WTC11 (cell line): ENCODE measurements at regions not wholly inside any gene's neighbourhood (a gene's known extent, or its start where the extent isn't known, plus 50 kb on each side); places are given as distances from the start of the nearest gene placed in this dataset.

ENCODE experiments used
- ATAC-seq: fragments of 200-7000 bp; cut with Tn5 transposase; 2 replicates; pipeline ENCODE4 v1.10.0; 2021; ENCODE audit warnings: mild to moderate bottlenecking, moderate library complexity
- CTCF ChIA-PET: fragments of 300-600 bp; sonication (Branson Sonifier 250); formaldehyde crosslinking; loops from one replicate; lab custom pipeline; 2021; ENCODE audit warnings: antibody characterized with exemption; lab: Charles Lee
- POLR2A ChIA-PET: fragments of 350-600 bp; sonication (Branson Sonifier 250); formaldehyde crosslinking; loops from one replicate; lab custom pipeline; 2021; ENCODE audit warnings: antibody characterized with exemption; lab: Charles Lee
- DNase-seq: peaks from one replicate; pipeline ENCODE4 v3.0.0; 2021; ENCODE audit warnings: low spot score
- H3K27ac Mint-ChIP-seq: 2 replicates; pipeline ENCODE4 v1.8.0; 2021; ENCODE audit warnings: mixed read lengths
- H3K27me3 Mint-ChIP-seq: 2 replicates; pipeline ENCODE4 v1.8.0; 2021; ENCODE audit warnings: low read depth, mild to moderate bottlenecking, moderate library complexity, mixed read lengths
- H3K36me3 Mint-ChIP-seq: 2 replicates; pipeline ENCODE4 v1.8.0; 2021; ENCODE audit warnings: mixed read lengths
- H3K4me1 Mint-ChIP-seq: 2 replicates; pipeline ENCODE4 v1.8.0; 2022; ENCODE audit warnings: mixed read lengths
- H3K4me3 Mint-ChIP-seq: 2 replicates; pipeline ENCODE4 v1.8.0; 2021; ENCODE audit warnings: mild to moderate bottlenecking, moderate library complexity, mixed read lengths
- H3K9me3 Mint-ChIP-seq: 2 replicates; pipeline ENCODE4 v1.8.0; 2021; ENCODE audit warnings: mixed read lengths
- ATF1 ChIP-seq: sonication (generic); formaldehyde crosslinking; IDR thresholded peaks from 2 replicates; pipeline ENCODE4 v1.8.1; 2023; ENCODE audit warnings: mild to moderate bottlenecking, moderate library complexity, missing genetic modification reagents
- CREB1 ChIP-seq: sonication (generic); formaldehyde crosslinking; IDR thresholded peaks from 2 replicates; pipeline ENCODE4 v1.8.0; 2023; ENCODE audit warnings: mild to moderate bottlenecking, missing genetic modification reagents
- EMX1 ChIP-seq: fragments of 250-450 bp; sonication (Bioruptor Pico); IDR thresholded peaks from 2 replicates; pipeline ENCODE4 v1.8.0; 2021; ENCODE audit warnings: mild to moderate bottlenecking
- FOXJ3 ChIP-seq: sonication (generic); formaldehyde crosslinking; IDR thresholded peaks from 2 replicates; pipeline ENCODE4 v1.9.0; 2021; ENCODE audit warnings: missing genetic modification reagents, mild to moderate bottlenecking, borderline replicate concordance
- FOXP1 ChIP-seq: sonication (generic); formaldehyde crosslinking; IDR thresholded peaks from 2 replicates; pipeline ENCODE4 v1.8.0; 2022; ENCODE audit warnings: missing genetic modification reagents, mild to moderate bottlenecking, moderate library complexity, borderline replicate concordance
- GABPB1 ChIP-seq: sonication (generic); formaldehyde crosslinking; IDR thresholded peaks from 2 replicates; pipeline ENCODE4 v1.8.1; 2023; ENCODE audit warnings: mild to moderate bottlenecking, missing genetic modification reagents
- GRHL2 ChIP-seq: fragments of 250-450 bp; sonication (Bioruptor Pico); IDR thresholded peaks from 2 replicates; pipeline ENCODE4 v1.8.0; 2022; ENCODE audit warnings: mild to moderate bottlenecking, moderate library complexity; ENCODE audit not compliant: insufficient replicate concordance, severe bottlenecking
- NFATC4 ChIP-seq: fragments of 250-450 bp; sonication (Bioruptor Pico); IDR thresholded peaks from 2 replicates; pipeline ENCODE4 v1.9.0; 2021; ENCODE audit warnings: mild to moderate bottlenecking
- NFYB ChIP-seq: sonication (generic); formaldehyde crosslinking; conservative IDR thresholded peaks from 2 replicates; pipeline ENCODE4 v1.8.0; 2022; ENCODE audit warnings: low read depth, missing genetic modification reagents
- NR1H2 ChIP-seq: sonication (generic); formaldehyde crosslinking; IDR thresholded peaks from 2 replicates; pipeline ENCODE4 v1.9.0; 2021; ENCODE audit warnings: mild to moderate bottlenecking, moderate library complexity, missing genetic modification reagents
- RORB ChIP-seq: fragments of 250-450 bp; sonication (Bioruptor Pico); IDR thresholded peaks from 2 replicates; pipeline ENCODE4 v1.9.0; 2021; ENCODE audit warnings: mild to moderate bottlenecking
- TEAD1 ChIP-seq: sonication (generic); formaldehyde crosslinking; IDR thresholded peaks from 2 replicates; pipeline ENCODE4 v1.8.0; 2022; ENCODE audit warnings: mild to moderate bottlenecking, missing genetic modification reagents
- ZBTB21 ChIP-seq: sonication (generic); formaldehyde crosslinking; IDR thresholded peaks from 2 replicates; pipeline ENCODE4 v1.8.1; 2023; ENCODE audit warnings: mild to moderate bottlenecking, missing genetic modification reagents, borderline replicate concordance
- ZNF138 ChIP-seq: sonication (generic); formaldehyde crosslinking; conservative IDR thresholded peaks from 2 replicates; pipeline ENCODE4 v1.8.1; 2022; ENCODE audit warnings: mild to moderate bottlenecking, moderate library complexity, missing genetic modification reagents
- ZNF219 ChIP-seq: sonication (generic); formaldehyde crosslinking; IDR thresholded peaks from 2 replicates; pipeline ENCODE4 v1.8.0; 2023; ENCODE audit warnings: missing genetic modification reagents, mild to moderate bottlenecking, borderline replicate concordance
- ZNF232 ChIP-seq: sonication (generic); formaldehyde crosslinking; IDR thresholded peaks from 2 replicates; pipeline ENCODE4 v1.8.0; 2022; ENCODE audit warnings: mild to moderate bottlenecking, missing genetic modification reagents
- ZNF396 ChIP-seq: fragments of 250-450 bp; sonication (Bioruptor Pico); IDR thresholded peaks from 2 replicates; pipeline ENCODE4 v1.8.0; 2021; ENCODE audit warnings: mild to moderate bottlenecking, moderate library complexity, borderline replicate concordance
- ZNF416 ChIP-seq: fragments of 250-450 bp; sonication (Bioruptor Pico); IDR thresholded peaks from 2 replicates; pipeline ENCODE4 v1.9.0; 2021; ENCODE audit warnings: mild to moderate bottlenecking, inconsistent platforms
- ZNF671 ChIP-seq: fragments of 250-450 bp; sonication (Bioruptor Pico); IDR thresholded peaks from 2 replicates; pipeline ENCODE4 v1.8.0; 2021; ENCODE audit warnings: mild to moderate bottlenecking
- TF ChIP-seq, protein P1 (sequence below): fragments of 250-450 bp; sonication (Bioruptor Pico); IDR thresholded peaks from 2 replicates; pipeline ENCODE4 v1.9.0; 2021; ENCODE audit warnings: moderate library complexity, mild to moderate bottlenecking, inconsistent platforms, borderline replicate concordance
- TF ChIP-seq, protein P2 (sequence below): sonication (generic); formaldehyde crosslinking; IDR thresholded peaks from 2 replicates; pipeline ENCODE4 v1.8.0; 2022; ENCODE audit warnings: missing genetic modification reagents
- TF ChIP-seq, protein P3 (sequence below): fragments of 250-450 bp; sonication (Bioruptor Pico); IDR thresholded peaks from 2 replicates; pipeline ENCODE4 v1.9.0; 2021; ENCODE audit warnings: mild to moderate bottlenecking
- TF ChIP-seq, protein P4 (sequence below): sonication (generic); formaldehyde crosslinking; IDR thresholded peaks from 2 replicates; pipeline ENCODE4 v1.8.1; 2023; ENCODE audit warnings: mild to moderate bottlenecking, missing genetic modification reagents, moderate library complexity
- TF ChIP-seq, protein P5 (sequence below): sonication (generic); formaldehyde crosslinking; IDR thresholded peaks from 2 replicates; pipeline ENCODE4 v1.8.1; 2022; ENCODE audit warnings: low read depth, mild to moderate bottlenecking, moderate library complexity, missing genetic modification reagents, borderline replicate concordance

DNA sequence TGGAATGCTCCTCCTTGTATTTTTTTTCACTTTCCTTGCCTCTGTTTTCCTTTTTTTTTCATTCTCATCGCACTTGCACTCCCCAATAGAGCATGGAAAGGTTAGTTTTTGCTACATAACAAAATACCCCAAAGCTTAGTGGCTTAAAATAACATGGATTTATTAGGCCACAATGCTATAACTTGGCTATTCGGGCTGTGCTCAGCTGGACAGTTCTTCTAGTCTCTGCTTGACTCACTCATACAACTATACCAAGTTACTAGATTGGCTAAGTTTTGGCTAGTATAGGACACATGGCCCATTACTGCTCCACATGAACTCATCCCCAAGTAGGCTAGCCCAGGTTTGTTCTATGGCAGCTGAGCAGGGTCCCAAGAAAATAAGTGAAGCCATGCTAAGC is 94.5 kb upstream of the ANKEF1 start:
- ChIA-PET CTCF (no interaction called here), POLR2A (no interaction called here)
- ATAC-seq, result no peak
- TF ChIP-seq ZNF671 (CRISPR knock-in tag) (no peak), NFATC4 (CRISPR knock-in tag) (no peak), ZNF232 (CRISPR knock-in tag) (no peak), RORB (no peak), ZNF416 (CRISPR knock-in tag) (no peak), TEAD1 (CRISPR knock-in tag) (no peak), EMX1 (CRISPR knock-in tag) (no peak), ZNF396 (CRISPR knock-in tag) (no peak), ZNF138 (CRISPR knock-in tag) (no peak), FOXJ3 (no peak), GABPB1 (CRISPR knock-in tag) (no peak), NR1H2 (no peak), ZBTB21 (CRISPR knock-in tag) (no peak)
- TF ChIP-seq, protein P1, sequence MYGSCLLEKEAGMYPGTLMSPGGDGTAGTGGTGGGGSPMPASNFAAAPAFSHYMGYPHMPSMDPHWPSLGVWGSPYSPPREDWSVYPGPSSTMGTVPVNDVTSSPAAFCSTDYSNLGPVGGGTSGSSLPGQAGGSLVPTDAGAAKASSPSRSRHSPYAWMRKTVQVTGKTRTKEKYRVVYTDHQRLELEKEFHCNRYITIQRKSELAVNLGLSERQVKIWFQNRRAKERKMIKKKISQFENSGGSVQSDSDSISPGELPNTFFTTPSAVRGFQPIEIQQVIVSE (CRISPR knock-in tag), result no peak
- TF ChIP-seq, protein P2, sequence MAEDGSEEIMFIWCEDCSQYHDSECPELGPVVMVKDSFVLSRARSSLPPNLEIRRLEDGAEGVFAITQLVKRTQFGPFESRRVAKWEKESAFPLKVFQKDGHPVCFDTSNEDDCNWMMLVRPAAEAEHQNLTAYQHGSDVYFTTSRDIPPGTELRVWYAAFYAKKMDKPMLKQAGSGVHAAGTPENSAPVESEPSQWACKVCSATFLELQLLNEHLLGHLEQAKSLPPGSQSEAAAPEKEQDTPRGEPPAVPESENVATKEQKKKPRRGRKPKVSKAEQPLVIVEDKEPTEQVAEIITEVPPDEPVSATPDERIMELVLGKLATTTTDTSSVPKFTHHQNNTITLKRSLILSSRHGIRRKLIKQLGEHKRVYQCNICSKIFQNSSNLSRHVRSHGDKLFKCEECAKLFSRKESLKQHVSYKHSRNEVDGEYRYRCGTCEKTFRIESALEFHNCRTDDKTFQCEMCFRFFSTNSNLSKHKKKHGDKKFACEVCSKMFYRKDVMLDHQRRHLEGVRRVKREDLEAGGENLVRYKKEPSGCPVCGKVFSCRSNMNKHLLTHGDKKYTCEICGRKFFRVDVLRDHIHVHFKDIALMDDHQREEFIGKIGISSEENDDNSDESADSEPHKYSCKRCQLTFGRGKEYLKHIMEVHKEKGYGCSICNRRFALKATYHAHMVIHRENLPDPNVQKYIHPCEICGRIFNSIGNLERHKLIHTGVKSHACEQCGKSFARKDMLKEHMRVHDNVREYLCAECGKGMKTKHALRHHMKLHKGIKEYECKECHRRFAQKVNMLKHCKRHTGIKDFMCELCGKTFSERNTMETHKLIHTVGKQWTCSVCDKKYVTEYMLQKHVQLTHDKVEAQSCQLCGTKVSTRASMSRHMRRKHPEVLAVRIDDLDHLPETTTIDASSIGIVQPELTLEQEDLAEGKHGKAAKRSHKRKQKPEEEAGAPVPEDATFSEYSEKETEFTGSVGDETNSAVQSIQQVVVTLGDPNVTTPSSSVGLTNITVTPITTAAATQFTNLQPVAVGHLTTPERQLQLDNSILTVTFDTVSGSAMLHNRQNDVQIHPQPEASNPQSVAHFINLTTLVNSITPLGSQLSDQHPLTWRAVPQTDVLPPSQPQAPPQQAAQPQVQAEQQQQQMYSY (CRISPR knock-in tag), result no peak
- TF ChIP-seq, protein P3, sequence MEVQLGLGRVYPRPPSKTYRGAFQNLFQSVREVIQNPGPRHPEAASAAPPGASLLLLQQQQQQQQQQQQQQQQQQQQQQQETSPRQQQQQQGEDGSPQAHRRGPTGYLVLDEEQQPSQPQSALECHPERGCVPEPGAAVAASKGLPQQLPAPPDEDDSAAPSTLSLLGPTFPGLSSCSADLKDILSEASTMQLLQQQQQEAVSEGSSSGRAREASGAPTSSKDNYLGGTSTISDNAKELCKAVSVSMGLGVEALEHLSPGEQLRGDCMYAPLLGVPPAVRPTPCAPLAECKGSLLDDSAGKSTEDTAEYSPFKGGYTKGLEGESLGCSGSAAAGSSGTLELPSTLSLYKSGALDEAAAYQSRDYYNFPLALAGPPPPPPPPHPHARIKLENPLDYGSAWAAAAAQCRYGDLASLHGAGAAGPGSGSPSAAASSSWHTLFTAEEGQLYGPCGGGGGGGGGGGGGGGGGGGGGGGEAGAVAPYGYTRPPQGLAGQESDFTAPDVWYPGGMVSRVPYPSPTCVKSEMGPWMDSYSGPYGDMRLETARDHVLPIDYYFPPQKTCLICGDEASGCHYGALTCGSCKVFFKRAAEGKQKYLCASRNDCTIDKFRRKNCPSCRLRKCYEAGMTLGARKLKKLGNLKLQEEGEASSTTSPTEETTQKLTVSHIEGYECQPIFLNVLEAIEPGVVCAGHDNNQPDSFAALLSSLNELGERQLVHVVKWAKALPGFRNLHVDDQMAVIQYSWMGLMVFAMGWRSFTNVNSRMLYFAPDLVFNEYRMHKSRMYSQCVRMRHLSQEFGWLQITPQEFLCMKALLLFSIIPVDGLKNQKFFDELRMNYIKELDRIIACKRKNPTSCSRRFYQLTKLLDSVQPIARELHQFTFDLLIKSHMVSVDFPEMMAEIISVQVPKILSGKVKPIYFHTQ (CRISPR knock-in tag), result no peak
- Mint-ChIP-seq H3K9me3 (peaks cover 13% of the 10 kb centered on the region), H3K4me3 (no peak overlapping the region), H3K4me1 (peaks cover 11% of the 10 kb centered on the region), H3K27ac (no peak overlapping the region), H3K36me3 (no peaks in the 10 kb centered on the region), H3K27me3 (no peaks in the 10 kb centered on the region)
- DNase-seq, result no peak

DNA sequence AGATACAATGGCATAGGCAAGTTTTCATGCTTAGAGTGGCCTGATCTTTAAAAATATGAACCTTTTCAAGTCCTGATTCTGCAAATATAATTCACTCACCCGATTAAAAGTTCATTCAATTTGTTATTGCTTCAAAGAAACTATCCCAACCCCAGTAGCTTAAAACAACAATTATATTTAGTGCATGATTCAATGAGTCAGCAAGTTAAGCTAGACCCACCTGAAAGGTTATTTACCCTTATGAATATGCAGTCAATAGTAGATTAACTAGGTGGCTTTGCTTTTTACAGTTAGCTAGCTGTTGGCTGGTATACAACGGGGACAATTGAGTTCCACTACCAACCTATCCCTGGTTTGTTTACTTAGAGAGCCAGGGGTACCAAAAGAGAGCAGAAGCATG is 95.6 kb upstream of the ANKEF1 start:
- ATAC-seq (no peak), DNase-seq (no peak)
- Mint-ChIP-seq H3K36me3 (no peaks in the 10 kb centered on the region), H3K4me3 (no peak overlapping the region), H3K27ac (no peak overlapping the region), H3K27me3 (no peaks in the 10 kb centered on the region), H3K4me1 (peaks cover 11% of the 10 kb centered on the region), H3K9me3 (peaks cover 13% of the 10 kb centered on the region)
- POLR2A ChIA-PET, result no interaction called here
- CTCF ChIA-PET, result no interaction called here
- no peak for TF ChIP-seq RORB
- TF ChIP-seq ATF1 (CRISPR knock-in tag), result no peak
- TF ChIP-seq EMX1 (CRISPR knock-in tag), result no peak
- TF ChIP-seq FOXP1 (CRISPR knock-in tag), result no peak
- no peak for TF ChIP-seq CREB1
- TF ChIP-seq, protein P4, sequence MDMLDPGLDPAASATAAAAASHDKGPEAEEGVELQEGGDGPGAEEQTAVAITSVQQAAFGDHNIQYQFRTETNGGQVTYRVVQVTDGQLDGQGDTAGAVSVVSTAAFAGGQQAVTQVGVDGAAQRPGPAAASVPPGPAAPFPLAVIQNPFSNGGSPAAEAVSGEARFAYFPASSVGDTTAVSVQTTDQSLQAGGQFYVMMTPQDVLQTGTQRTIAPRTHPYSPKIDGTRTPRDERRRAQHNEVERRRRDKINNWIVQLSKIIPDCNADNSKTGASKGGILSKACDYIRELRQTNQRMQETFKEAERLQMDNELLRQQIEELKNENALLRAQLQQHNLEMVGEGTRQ (CRISPR knock-in tag), result no peak
- TF ChIP-seq, protein P5, sequence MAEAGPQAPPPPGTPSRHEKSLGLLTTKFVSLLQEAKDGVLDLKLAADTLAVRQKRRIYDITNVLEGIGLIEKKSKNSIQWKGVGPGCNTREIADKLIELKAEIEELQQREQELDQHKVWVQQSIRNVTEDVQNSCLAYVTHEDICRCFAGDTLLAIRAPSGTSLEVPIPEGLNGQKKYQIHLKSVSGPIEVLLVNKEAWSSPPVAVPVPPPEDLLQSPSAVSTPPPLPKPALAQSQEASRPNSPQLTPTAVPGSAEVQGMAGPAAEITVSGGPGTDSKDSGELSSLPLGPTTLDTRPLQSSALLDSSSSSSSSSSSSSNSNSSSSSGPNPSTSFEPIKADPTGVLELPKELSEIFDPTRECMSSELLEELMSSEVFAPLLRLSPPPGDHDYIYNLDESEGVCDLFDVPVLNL (CRISPR knock-in tag), result no peak
- TF ChIP-seq, protein P3 (CRISPR knock-in tag), result no peak
- no peak for TF ChIP-seq NFYB (CRISPR knock-in tag)
- TF ChIP-seq ZNF219 (CRISPR knock-in tag), result no peak
- no peak for TF ChIP-seq ZNF671 (CRISPR knock-in tag)
- no peak for TF ChIP-seq GRHL2 (CRISPR knock-in tag)
- TF ChIP-seq ZNF138 (CRISPR knock-in tag), result no peak
